ENCODE measurements at regions not wholly inside any gene's neighbourhood (a gene's known extent, or its start where the extent isn't known, plus 50 kb on each side); places are given as distances from the start of the nearest gene placed in this dataset.

DNA sequence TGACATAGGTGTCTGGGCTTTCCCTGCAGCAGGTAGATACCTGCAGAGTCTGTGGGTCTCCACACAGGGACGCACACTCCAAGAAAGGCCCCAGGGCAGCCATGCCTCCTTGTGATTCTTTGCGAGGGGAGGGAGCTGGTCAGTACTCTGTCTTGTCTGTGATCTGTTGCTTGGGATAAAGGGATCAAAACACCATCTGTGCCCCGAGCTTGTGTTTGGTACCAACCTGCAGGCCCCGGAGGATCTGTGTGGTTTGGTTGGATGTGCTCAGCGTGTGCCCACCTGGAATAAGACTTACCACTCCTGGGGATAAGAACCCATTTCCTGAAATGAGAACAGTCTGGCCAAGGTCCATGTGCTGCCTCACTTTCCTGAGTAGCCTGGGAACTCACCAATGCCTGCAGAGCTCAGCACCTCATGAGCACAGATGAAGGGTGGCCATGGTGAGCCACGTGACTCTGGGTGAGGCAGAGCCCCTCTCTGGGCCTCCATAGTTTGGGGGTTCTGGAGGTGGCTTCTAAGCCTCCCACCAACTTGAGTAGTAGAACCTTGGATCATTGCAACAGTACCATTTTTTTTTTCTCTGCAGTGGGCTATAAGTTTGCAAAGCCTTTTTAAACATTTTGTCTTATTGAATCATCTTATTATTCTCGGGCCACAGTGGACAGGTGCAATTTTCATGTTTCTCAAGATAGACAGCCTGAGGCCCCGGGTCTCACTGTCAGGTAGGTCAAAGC lies 134.8 kb downstream of the DDX1 start:
- no peaks in the 10 kb centered on the region for H3K36me3 Mint-ChIP-seq (ENCODE audit: low read depth, unreplicated experiment)
- Histone ChIP-seq H3K27ac (ENCODE audit: low read depth, low read length) (no peak overlapping the region), H3K27me3 (ENCODE audit: insufficient read depth, low read length) (peaks cover 17% of the 10 kb centered on the region), H3K36me3 (ENCODE audit: insufficient read depth, low read length) (no peaks in the 10 kb centered on the region), H3K4me2 (ENCODE audit: low read length) (no peak overlapping the region), H3K4me1 (ENCODE audit: insufficient read depth, low read length) (peaks cover 14% of the 10 kb centered on the region), H3K9me3 (ENCODE audit: insufficient read depth, low read depth, low read length) (no peaks in the 10 kb centered on the region), H2AFZ (ENCODE audit: low read depth, low read length) (no peak overlapping the region), H3K79me2 (ENCODE audit: insufficient read depth, low read length) (no peaks in the 10 kb centered on the region), H3K9ac (ENCODE audit: low read length) (no peak overlapping the region), H4K20me1 (ENCODE audit: insufficient read depth, low read length) (no peaks in the 10 kb centered on the region), H3K4me3 (ENCODE audit: insufficient read depth, low read depth, low read length) (no peak overlapping the region)
- FAIRE-seq (no peak), DNase-seq (ENCODE audit: low read depth) (no peak)
- peaks cover 5% of the 10 kb centered on the region for H3K9me3 Mint-ChIP-seq (ENCODE audit: unreplicated experiment)
- peaks cover 18% of the 10 kb centered on the region for H3K4me1 Mint-ChIP-seq (ENCODE audit: low read depth, unreplicated experiment)
- no peak overlapping the region for H3K4me3 Mint-ChIP-seq (ENCODE audit: unreplicated experiment)
- TF ChIP-seq EZH2 (IDR thresholded peaks at IDR 0.05; ENCODE audit: insufficient read depth, low read length), result no peak
- TF ChIP-seq, protein P1, sequence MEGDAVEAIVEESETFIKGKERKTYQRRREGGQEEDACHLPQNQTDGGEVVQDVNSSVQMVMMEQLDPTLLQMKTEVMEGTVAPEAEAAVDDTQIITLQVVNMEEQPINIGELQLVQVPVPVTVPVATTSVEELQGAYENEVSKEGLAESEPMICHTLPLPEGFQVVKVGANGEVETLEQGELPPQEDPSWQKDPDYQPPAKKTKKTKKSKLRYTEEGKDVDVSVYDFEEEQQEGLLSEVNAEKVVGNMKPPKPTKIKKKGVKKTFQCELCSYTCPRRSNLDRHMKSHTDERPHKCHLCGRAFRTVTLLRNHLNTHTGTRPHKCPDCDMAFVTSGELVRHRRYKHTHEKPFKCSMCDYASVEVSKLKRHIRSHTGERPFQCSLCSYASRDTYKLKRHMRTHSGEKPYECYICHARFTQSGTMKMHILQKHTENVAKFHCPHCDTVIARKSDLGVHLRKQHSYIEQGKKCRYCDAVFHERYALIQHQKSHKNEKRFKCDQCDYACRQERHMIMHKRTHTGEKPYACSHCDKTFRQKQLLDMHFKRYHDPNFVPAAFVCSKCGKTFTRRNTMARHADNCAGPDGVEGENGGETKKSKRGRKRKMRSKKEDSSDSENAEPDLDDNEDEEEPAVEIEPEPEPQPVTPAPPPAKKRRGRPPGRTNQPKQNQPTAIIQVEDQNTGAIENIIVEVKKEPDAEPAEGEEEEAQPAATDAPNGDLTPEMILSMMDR (IDR thresholded peaks at IDR 0.05; ENCODE audit: insufficient read depth, low read depth, low read length), result no peak
- peaks cover 51% of the 10 kb centered on the region for H3K27me3 Mint-ChIP-seq (ENCODE audit: low read depth, unreplicated experiment)
- H3K27ac Mint-ChIP-seq (ENCODE audit: unreplicated experiment), result no peak overlapping the region

DNA sequence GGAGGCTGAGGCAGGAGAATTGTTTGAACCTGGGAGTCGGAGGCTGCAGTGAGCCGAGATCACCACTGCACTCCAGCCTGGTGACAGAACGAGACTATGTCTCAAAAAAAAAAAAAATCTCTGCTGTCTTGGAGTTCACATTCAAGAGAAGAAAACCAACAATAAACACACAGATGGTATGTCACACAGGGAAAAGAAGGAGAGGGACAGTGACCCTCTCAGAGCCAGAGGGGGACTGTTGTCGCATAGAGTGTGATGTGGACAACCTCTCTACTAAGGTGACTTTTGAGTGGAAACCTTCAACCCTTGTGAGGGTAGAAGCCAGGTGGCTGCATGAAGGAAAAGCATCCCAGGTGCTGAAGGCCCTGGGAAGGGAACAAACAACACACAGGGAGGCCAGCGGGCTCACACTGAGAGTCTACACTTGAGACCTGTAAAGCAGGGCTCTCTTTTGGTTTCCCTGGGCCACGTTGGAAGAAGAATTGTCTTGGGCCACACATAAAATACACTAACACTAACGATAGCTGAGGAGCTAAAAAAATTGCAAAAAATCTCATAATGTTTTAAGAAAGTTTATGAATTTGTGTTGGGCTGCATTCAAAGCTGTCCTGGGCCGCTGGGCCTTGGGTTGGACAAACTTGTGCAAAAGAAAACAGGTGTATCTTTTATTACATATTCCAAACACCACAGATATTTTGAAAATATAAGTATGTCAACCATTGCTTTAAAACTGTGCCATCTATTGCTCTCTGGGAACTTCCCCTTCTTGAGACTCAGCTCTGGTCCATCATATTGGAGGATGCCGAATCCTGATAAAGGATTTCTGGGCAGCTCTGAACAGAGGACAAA lies 136.0 kb downstream of the DDX1 start:
- Histone ChIP-seq H3K9ac (ENCODE audit: low read length) (no peak overlapping the region), H3K27ac (ENCODE audit: low read depth, low read length) (no peak overlapping the region), H3K4me1 (ENCODE audit: insufficient read depth, low read length) (peaks cover 14% of the 10 kb centered on the region), H3K36me3 (ENCODE audit: insufficient read depth, low read length) (no peaks in the 10 kb centered on the region), H4K20me1 (ENCODE audit: insufficient read depth, low read length) (no peaks in the 10 kb centered on the region), H3K9me3 (ENCODE audit: insufficient read depth, low read depth, low read length) (no peaks in the 10 kb centered on the region), H2AFZ (ENCODE audit: low read depth, low read length) (no peak overlapping the region), H3K4me2 (ENCODE audit: low read length) (no peak overlapping the region), H3K4me3 (ENCODE audit: insufficient read depth, low read depth, low read length) (no peak overlapping the region), H3K79me2 (ENCODE audit: insufficient read depth, low read length) (no peaks in the 10 kb centered on the region), H3K27me3 (ENCODE audit: insufficient read depth, low read length) (peaks cover 26% of the 10 kb centered on the region)
- H3K9me3 Mint-ChIP-seq (ENCODE audit: unreplicated experiment), result peaks cover 5% of the 10 kb centered on the region
- peaks cover 30% of the 10 kb centered on the region for H3K4me1 Mint-ChIP-seq (ENCODE audit: low read depth, unreplicated experiment)
- no peak overlapping the region for H3K4me3 Mint-ChIP-seq (ENCODE audit: unreplicated experiment)
- H3K27ac Mint-ChIP-seq (ENCODE audit: unreplicated experiment), result no peak overlapping the region
- FAIRE-seq (no peak), DNase-seq (ENCODE audit: low read depth) (no peak)
- TF ChIP-seq, protein P1 (IDR thresholded peaks at IDR 0.05; ENCODE audit: insufficient read depth, low read depth, low read length), result no peak
- TF ChIP-seq EZH2 (IDR thresholded peaks at IDR 0.05; ENCODE audit: insufficient read depth, low read length), result no peak
- peaks cover 42% of the 10 kb centered on the region for H3K27me3 Mint-ChIP-seq (ENCODE audit: low read depth, unreplicated experiment)
- no peaks in the 10 kb centered on the region for H3K36me3 Mint-ChIP-seq (ENCODE audit: low read depth, unreplicated experiment)

All from astrocyte (in vitro differentiated cells and primary cell).